ENCODE measurements at regions not wholly inside any gene's neighbourhood (a gene's known extent, or its start where the extent isn't known, plus 50 kb on each side); places are given as distances from the start of the nearest gene placed in this dataset.
A peak's percentile ranks its signal among the peaks of the same experiment; 100 is the strongest.

- no peaks in the 10 kb centered on the region for H3K36me3 ChIP-seq
- H3K4me1 ChIP-seq = peaks cover 45% of the 10 kb centered on the region
- peak overlapping the region; percentile 63 for H3K4me3 ChIP-seq
- H3K27me3 ChIP-seq (ENCODE audit: low read depth) = no peaks in the 10 kb centered on the region
- intact Hi-C loops (cut with micrococcal nuclease) = no loop called here
- no peak overlapping the region for H3K27ac ChIP-seq (replicated peaks)
- H3K9me3 ChIP-seq (replicated peaks) = no peaks in the 10 kb centered on the region
- no peak for TF ChIP-seq CTCF (IDR thresholded peaks at IDR 0.05; ENCODE audit: borderline replicate concordance)
- no peak for DNase-seq
Measured at GRCh38 chrX:40167850-40168479, 70.2 kb upstream of the BCOR start.

- Histone ChIP-seq H3K4me1 (peaks cover 40% of the 10 kb centered on the region), H3K4me3 (peak overlapping the region; percentile 63), H3K27me3 (ENCODE audit: low read depth) (no peaks in the 10 kb centered on the region), H3K27ac (replicated peaks) (no peak overlapping the region), H3K36me3 (no peaks in the 10 kb centered on the region), H3K9me3 (replicated peaks) (no peaks in the 10 kb centered on the region)
- no peak for TF ChIP-seq CTCF (IDR thresholded peaks at IDR 0.05; ENCODE audit: borderline replicate concordance)
- DNase-seq = no peak
- intact Hi-C loops (cut with micrococcal nuclease) = no loop called here
Measured at GRCh38 chrX:40167233-40167849, 69.6 kb upstream of the BCOR start.

- H3K4me3 ChIP-seq = peak overlapping the region; percentile 63
Measured at GRCh38 chrX:40166582-40166981, 68.8 kb upstream of the BCOR start.

GRCh38 chrX:40165861-40166260 is 68.1 kb upstream of the BCOR start:
- H3K27me3 ChIP-seq (ENCODE audit: low read depth) = no peaks in the 10 kb centered on the region
- no peak overlapping the region for H3K27ac ChIP-seq (replicated peaks)
- H3K4me1 ChIP-seq = peaks cover 33% of the 10 kb centered on the region
- intact Hi-C loops (cut with micrococcal nuclease) = no loop called here
- TF ChIP-seq CTCF (IDR thresholded peaks at IDR 0.05; ENCODE audit: borderline replicate concordance) = no peak
- no peaks in the 10 kb centered on the region for H3K36me3 ChIP-seq
- H3K9me3 ChIP-seq (replicated peaks) = no peaks in the 10 kb centered on the region
- DNase-seq = no peak
- no peak overlapping the region for H3K4me3 ChIP-seq

More at GRCh38 chrX:40166582-40166981, 68.8 kb upstream of the BCOR start:
- TF ChIP-seq CTCF (IDR thresholded peaks at IDR 0.05; ENCODE audit: borderline replicate concordance) = no peak
- Histone ChIP-seq H3K9me3 (replicated peaks) (no peaks in the 10 kb centered on the region), H3K27ac (replicated peaks) (no peak overlapping the region), H3K4me1 (peaks cover 40% of the 10 kb centered on the region), H3K27me3 (ENCODE audit: low read depth) (no peaks in the 10 kb centered on the region), H3K36me3 (no peaks in the 10 kb centered on the region)
- intact Hi-C loops (cut with micrococcal nuclease) = no loop called here
- DNase-seq = no peak

- no peak for TF ChIP-seq CTCF (IDR thresholded peaks at IDR 0.05; ENCODE audit: borderline replicate concordance)
- Histone ChIP-seq H3K36me3 (no peaks in the 10 kb centered on the region), H3K27ac (replicated peaks) (no peak overlapping the region), H3K9me3 (replicated peaks) (no peaks in the 10 kb centered on the region), H3K4me3 (no peak overlapping the region), H3K4me1 (peaks cover 30% of the 10 kb centered on the region), H3K27me3 (ENCODE audit: low read depth) (no peaks in the 10 kb centered on the region)
- DNase-seq = no peak
- intact Hi-C loops (cut with micrococcal nuclease) = no loop called here
Measured at GRCh38 chrX:40165206-40165605, 67.4 kb upstream of the BCOR start.

All from left ventricle myocardium inferior (tissue), 1 donor.